CD14-positive monocyte (primary cell): ENCODE measurements at regions not wholly inside any gene's neighbourhood (a gene's known extent, or its start where the extent isn't known, plus 50 kb on each side); places are given as distances from the start of the nearest gene placed in this dataset.
"Not testable (repeated sequence)": the region's sequence is repeated elsewhere in the genome, so short reads cannot be mapped to it uniquely, and the experiment has no call there.

Source experiments
- DNase-seq, 3 donors: peaks; one replicate each; pipeline ENCODE4 v3.0.0-alpha.2; 2011 to 2022
- H2AFZ ChIP-seq: 2 replicates; pipeline ENCODE4 v1.6.0; 2012; ENCODE audit warnings: mild to moderate bottlenecking, low read depth, low read length, inconsistent platforms; ENCODE audit not compliant: insufficient read depth, poor library complexity, severe bottlenecking
- H3K27ac ChIP-seq, 2 donors: 1 replicate in 1 of 2; 2 replicates in 1 of 2; pipeline ENCODE4 v1.5.1; 2012 to 2013; ENCODE audit warnings: low read length in 2 of 2, control low read depth in 1 of 2, inconsistent platforms in 1 of 2, low read depth in 1 of 2, mild to moderate bottlenecking in 1 of 2
- H3K27me3 ChIP-seq, 2 donors: one replicate each; pipeline versions ENCODE4 v1.6.0 to v1.6.1; 2011 to 2013; ENCODE audit warnings: low read length in 2 of 2; ENCODE audit not compliant: control insufficient read depth in 2 of 2, insufficient read depth in 2 of 2
- H3K36me3 ChIP-seq, 2 donors: replicated peaks in 1 of 2; 1 replicate in 1 of 2; 2 replicates in 1 of 2; pipeline versions ENCODE4 v1.5.1 to v1.6.1; 2012 to 2013; ENCODE audit warnings: low read length in 2 of 2, control low read depth in 1 of 2, inconsistent platforms in 1 of 2, mild to moderate bottlenecking in 1 of 2; ENCODE audit not compliant: insufficient read depth in 2 of 2, control insufficient read depth in 1 of 2
- H3K4me1 ChIP-seq, 2 donors: 1 replicate in 1 of 2; 2 replicates in 1 of 2; pipeline versions ENCODE4 v1.5.1 to v1.6.1; 2012 to 2013; ENCODE audit warnings: low read length in 2 of 2, control low read depth in 1 of 2, inconsistent platforms in 1 of 2, mild to moderate bottlenecking in 1 of 2, moderate library complexity in 1 of 2; ENCODE audit not compliant: insufficient read depth in 2 of 2, control insufficient read depth in 1 of 2
- H3K4me2 ChIP-seq: replicated peaks from 2 replicates; pipeline ENCODE3; 2012; ENCODE audit warnings: low read length, moderate library complexity, mild to moderate bottlenecking; ENCODE audit not compliant: poor library complexity, severe bottlenecking; ENCODE audit errors: extremely low read depth
- H3K4me3 ChIP-seq, 3 experiments: fragments of 200-600 bp in 1 of 3; sonication (generic) in 1 of 3; replicated peaks in 1 of 3; 1 replicate in 2 of 3; 2 replicates in 1 of 3; pipeline ENCODE4 v1.5.1; 2011 to 2013; ENCODE audit warnings: low read length in 3 of 3, mild to moderate bottlenecking in 3 of 3, control low read depth in 2 of 3, low read depth in 2 of 3, inconsistent platforms in 1 of 3, moderate library complexity in 1 of 3
- H3K79me2 ChIP-seq: 2 replicates; pipeline ENCODE4 v1.6.0; 2012; ENCODE audit warnings: mild to moderate bottlenecking, control low read depth, inconsistent platforms, low read length, moderate library complexity; ENCODE audit not compliant: insufficient read depth
- H3K9ac ChIP-seq: 2 replicates; pipeline ENCODE4 v1.6.0; 2017; ENCODE audit warnings: low read length, mild to moderate bottlenecking; ENCODE audit not compliant: insufficient read depth, poor library complexity, severe bottlenecking
- H3K9me3 ChIP-seq, 2 donors: replicated peaks in 1 of 2; 1 replicate in 1 of 2; 2 replicates in 1 of 2; pipeline versions ENCODE4 v1.5.1 to v1.6.1; 2012 to 2013; ENCODE audit warnings: low read length in 2 of 2, control low read depth in 1 of 2; ENCODE audit not compliant: control insufficient read depth in 1 of 2, insufficient read depth in 1 of 2
- H4K20me1 ChIP-seq: 2 replicates; pipeline ENCODE4 v1.6.0; 2012; ENCODE audit warnings: mild to moderate bottlenecking, low read length, control low read depth, moderate library complexity; ENCODE audit not compliant: insufficient read depth
- H3K27ac Mint-ChIP-seq, 7 donors: one replicate each; pipeline ENCODE4 v1.8.0; 2020; ENCODE audit warnings: mild to moderate bottlenecking in 7 of 7, mixed read lengths in 7 of 7, moderate library complexity in 6 of 7, inconsistent platforms in 2 of 7
- H3K27me3 Mint-ChIP-seq, 3 donors: one replicate each; pipeline ENCODE4 v1.8.0; 2021 to 2022; ENCODE audit warnings: low read depth in 3 of 3, mild to moderate bottlenecking in 3 of 3, mixed read lengths in 3 of 3, moderate library complexity in 3 of 3, inconsistent platforms in 1 of 3
- H3K36me3 Mint-ChIP-seq, 2 donors: one replicate each; pipeline ENCODE4 v1.8.0; 2020; ENCODE audit warnings: mixed read lengths in 2 of 2, inconsistent platforms in 1 of 2, mild to moderate bottlenecking in 1 of 2
- H3K4me1 Mint-ChIP-seq: one replicate; pipeline ENCODE4 v1.8.0; 2020; ENCODE audit warnings: mild to moderate bottlenecking, mixed read lengths
- H3K4me3 Mint-ChIP-seq, 2 donors: one replicate each; pipeline ENCODE4 v1.8.0; 2020; ENCODE audit warnings: mild to moderate bottlenecking in 2 of 2, mixed read lengths in 2 of 2, moderate library complexity in 1 of 2
- H3K9me3 Mint-ChIP-seq, 7 donors: one replicate each; pipeline ENCODE4 v1.8.0; 2020 to 2022; ENCODE audit warnings: mixed read lengths in 7 of 7, mild to moderate bottlenecking in 6 of 7, moderate library complexity in 6 of 7, inconsistent platforms in 2 of 7
- CTCF ChIP-seq: fragments of 200-600 bp; IDR thresholded peaks from one replicate; pipeline ENCODE4 v1.8.0; 2022; ENCODE audit warnings: antibody characterized with exemption, mild to moderate bottlenecking
- WGBS: methylation state at CpG from one replicate; pipeline ENCODE4 v1.1.5; 2013; ENCODE audit warnings: missing lambda C conversion rate; ENCODE audit not compliant: insufficient coverage; 5-methylcytosine and 5-hydroxymethylcytosine counted together
- intact Hi-C, 2 donors: fragments of 100-400 bp; cut with micrococcal nuclease; formaldehyde crosslinking; loops; one replicate each; pipeline versions ENCODE4 v1.15.0 to v1.15.1; 2023

- H3K27me3 Mint-ChIP-seq, result peaks cover 0 to 5% (median 0%) of the 10 kb centered on the region in 3 donors
- no peaks in the 10 kb centered on the region for H3K27me3 ChIP-seq
- H3K4me3 ChIP-seq, result no peak overlapping the region
- no peak overlapping the region for H3K27ac Mint-ChIP-seq
- intact Hi-C loops, result no loop called here
- H3K9me3 Mint-ChIP-seq, result peaks cover 0 to 7% (median 2%) of the 10 kb centered on the region in 7 donors
- H3K9ac ChIP-seq, result no peak overlapping the region
- H3K9me3 ChIP-seq, result no peaks in the 10 kb centered on the region
- no peaks in the 10 kb centered on the region for H4K20me1 ChIP-seq
- DNase-seq, result no peak
- H3K4me1 ChIP-seq, result no peaks in the 10 kb centered on the region
- H2AFZ ChIP-seq, result no peak overlapping the region
- H3K36me3 ChIP-seq, result no peaks in the 10 kb centered on the region
- TF ChIP-seq CTCF, result no peak
- H3K79me2 ChIP-seq, result no peaks in the 10 kb centered on the region
- no peak overlapping the region for H3K4me2 ChIP-seq
- WGBS, result 96% methylated on average over 5 of the region's 9 CpGs
- no peak overlapping the region for H3K27ac ChIP-seq
- no peaks in the 10 kb centered on the region for H3K4me1 Mint-ChIP-seq
- H3K36me3 Mint-ChIP-seq, result no peaks in the 10 kb centered on the region
- H3K4me3 Mint-ChIP-seq, result no peak overlapping the region
These were observed 105.9 kb downstream of the MOBP start for GRCh38 chr3:39573392-39573791.

GRCh38 chr3:39577541-39577940, 110.1 kb downstream of the MOBP start:
- Mint-ChIP-seq H3K27me3 (peaks cover 0 to 4% (median 2%) of the 10 kb centered on the region in 3 donors), H3K36me3 (no peaks in the 10 kb centered on the region), H3K9me3 (peaks cover 0 to 9% (median 3%) of the 10 kb centered on the region in 7 donors), H3K27ac (no peak overlapping the region), H3K4me3 (no peak overlapping the region), H3K4me1 (no peaks in the 10 kb centered on the region)
- Histone ChIP-seq H4K20me1 (no peaks in the 10 kb centered on the region), H3K9me3 (no peaks in the 10 kb centered on the region), H3K36me3 (no peaks in the 10 kb centered on the region), H2AFZ (no peak overlapping the region), H3K27ac (no peak overlapping the region), H3K27me3 (no peaks in the 10 kb centered on the region), H3K9ac (no peak overlapping the region), H3K4me1 (no peaks in the 10 kb centered on the region), H3K4me2 (no peak overlapping the region), H3K79me2 (no peaks in the 10 kb centered on the region), H3K4me3 (no peak overlapping the region)
- intact Hi-C loops, result no loop called here
- no peak for DNase-seq
- TF ChIP-seq CTCF, result no peak
- 93% methylated on average over 3 of the region's 6 CpGs for WGBS

- H3K27ac ChIP-seq, H3K36me3 ChIP-seq, H3K4me1 Mint-ChIP-seq, H3K4me2 ChIP-seq, H3K9ac ChIP-seq, H3K4me3 ChIP-seq, H3K9me3 ChIP-seq, H3K27me3 ChIP-seq, H3K4me3 Mint-ChIP-seq, H3K27ac Mint-ChIP-seq, H4K20me1 ChIP-seq, H3K27me3 Mint-ChIP-seq, H3K79me2 ChIP-seq, H3K4me1 ChIP-seq, intact Hi-C loops, H3K9me3 Mint-ChIP-seq, DNase-seq, H3K36me3 Mint-ChIP-seq, H2AFZ ChIP-seq: not testable (repeated sequence)
- WGBS, result 100% methylated on average over 2 of the region's 4 CpGs
These were observed 118.7 kb downstream of the MOBP start for GRCh38 chr3:39586215-39586614.
